T-helper 2 cell treated with Interferon-gamma antibody and Interleukin-4, amounts not matched to agents 5 μg/mL and 100 μg/mL, for 36 hours (primary cell): ENCODE measurements at regions not wholly inside any gene's neighbourhood (a gene's known extent, or its start where the extent isn't known, plus 50 kb on each side); places are given as distances from the start of the nearest gene placed in this dataset.
A peak's percentile ranks its signal among the peaks of the same experiment; 100 is the strongest.
"Not testable (repeated sequence)": the region's sequence is repeated elsewhere in the genome, so short reads cannot be mapped to it uniquely, and the experiment has no call there.

Experiments used
- DNase-seq: peaks from one replicate; pipeline ENCODE4 v3.0.0; 2021; ENCODE audit warnings: low spot score
- H3K27ac Mint-ChIP-seq: one replicate; pipeline ENCODE4 v1.8.0; 2021; ENCODE audit warnings: mild to moderate bottlenecking, mixed read lengths
- H3K27me3 Mint-ChIP-seq: one replicate; pipeline ENCODE4 v1.8.0; 2021; ENCODE audit warnings: low read depth, mixed read lengths
- H3K36me3 Mint-ChIP-seq: one replicate; pipeline ENCODE4 v1.8.0; 2021; ENCODE audit warnings: low read depth, mixed read lengths
- H3K4me1 Mint-ChIP-seq: one replicate; pipeline ENCODE4 v1.8.0; 2021; ENCODE audit warnings: low read depth, mixed read lengths
- H3K4me3 Mint-ChIP-seq: one replicate; pipeline ENCODE4 v1.8.0; 2022; ENCODE audit warnings: mild to moderate bottlenecking, moderate library complexity, mixed read lengths
- H3K9me3 Mint-ChIP-seq: one replicate; pipeline ENCODE4 v1.8.0; 2021; ENCODE audit warnings: mixed read lengths

- H3K36me3 Mint-ChIP-seq, H3K4me1 Mint-ChIP-seq, H3K9me3 Mint-ChIP-seq, H3K27me3 Mint-ChIP-seq: not testable (repeated sequence)
- peak overlapping the region; percentile 94 for H3K4me3 Mint-ChIP-seq
- peak overlapping the region; percentile 94 for H3K27ac Mint-ChIP-seq
- DNase-seq, result peak; percentile 78
These were observed 62.6 kb upstream of the CDR2 start for GRCh38 chr16:22436823-22437652.

- peak overlapping the region; percentile 94 for H3K27ac Mint-ChIP-seq
- DNase-seq, H3K9me3 Mint-ChIP-seq, H3K27me3 Mint-ChIP-seq, H3K36me3 Mint-ChIP-seq, H3K4me1 Mint-ChIP-seq: not testable (repeated sequence)
- H3K4me3 Mint-ChIP-seq, result peak overlapping the region; percentile 94
These were observed 62.0 kb upstream of the CDR2 start for GRCh38 chr16:22436326-22436822.

- H3K4me3 Mint-ChIP-seq, H3K4me1 Mint-ChIP-seq, H3K27ac Mint-ChIP-seq, H3K9me3 Mint-ChIP-seq, H3K27me3 Mint-ChIP-seq, DNase-seq: not testable (repeated sequence)
- H3K36me3 Mint-ChIP-seq, result peaks cover 17% of the 10 kb centered on the region
These were observed 56.9 kb upstream of the CDR2 start for GRCh38 chr16:22431314-22431713.

GRCh38 chr16:22428654-22429053, 54.2 kb upstream of the CDR2 start:
- no peaks in the 10 kb centered on the region for H3K27me3 Mint-ChIP-seq
- no peak overlapping the region for H3K4me3 Mint-ChIP-seq
- H3K4me1 Mint-ChIP-seq, result peaks cover 4% of the 10 kb centered on the region
- no peak overlapping the region for H3K27ac Mint-ChIP-seq
- DNase-seq, result no peak
- H3K9me3 Mint-ChIP-seq, result no peaks in the 10 kb centered on the region
- H3K36me3 Mint-ChIP-seq, result peaks cover 27% of the 10 kb centered on the region

GRCh38 chr16:22427556-22427955, 53.1 kb upstream of the CDR2 start:
- DNase-seq, result no peak
- Mint-ChIP-seq H3K27ac (no peak overlapping the region), H3K9me3 (no peaks in the 10 kb centered on the region), H3K4me1 (peaks cover 4% of the 10 kb centered on the region), H3K27me3 (no peaks in the 10 kb centered on the region), H3K36me3 (peaks cover 32% of the 10 kb centered on the region), H3K4me3 (no peak overlapping the region)

GRCh38 chr16:22425847-22426246, 51.4 kb upstream of the CDR2 start:
- H3K27me3 Mint-ChIP-seq, result no peaks in the 10 kb centered on the region
- DNase-seq, result no peak
- H3K27ac Mint-ChIP-seq, result no peak overlapping the region
- peaks cover 39% of the 10 kb centered on the region for H3K36me3 Mint-ChIP-seq
- H3K4me1 Mint-ChIP-seq, result peaks cover 3% of the 10 kb centered on the region
- no peak overlapping the region for H3K4me3 Mint-ChIP-seq
- no peaks in the 10 kb centered on the region for H3K9me3 Mint-ChIP-seq

GRCh38 chr16:22425036-22425801, 50.8 kb upstream of the CDR2 start:
- Mint-ChIP-seq H3K4me3 (no peak overlapping the region), H3K4me1 (no peaks in the 10 kb centered on the region), H3K27ac (no peak overlapping the region), H3K36me3 (peaks cover 38% of the 10 kb centered on the region), H3K27me3 (no peaks in the 10 kb centered on the region), H3K9me3 (no peaks in the 10 kb centered on the region)
- DNase-seq, result no peak

- Mint-ChIP-seq H3K9me3 (no peaks in the 10 kb centered on the region), H3K36me3 (peaks cover 40% of the 10 kb centered on the region), H3K4me3 (no peak overlapping the region), H3K27ac (no peak overlapping the region), H3K4me1 (no peaks in the 10 kb centered on the region), H3K27me3 (no peaks in the 10 kb centered on the region)
- DNase-seq, result no peak
These were observed 49.9 kb upstream of the CDR2 start for GRCh38 chr16:22424161-22424937.
